Liver (tissue), 3 donors: ENCODE measurements at regions not wholly inside any gene's neighbourhood (a gene's known extent, or its start where the extent isn't known, plus 50 kb on each side); places are given as distances from the start of the nearest gene placed in this dataset.

ENCODE experiments used
- CTCF ChIP-seq: fragments of 150-350 bp; IDR thresholded peaks from 2 replicates; pipeline ENCODE4 v1.5.1; 2017; ENCODE audit warnings: improper control_type of control experiment, low read depth, low read length; ENCODE audit not compliant: missing input control
- FOXA1 ChIP-seq: IDR thresholded peaks from 2 replicates; pipeline ENCODE4 v1.6.1; 2016; ENCODE audit warnings: antibody characterized with exemption
- HNF4G ChIP-seq: IDR thresholded peaks from 2 replicates; pipeline ENCODE4 v1.6.1; 2016; ENCODE audit warnings: antibody characterized with exemption
- JUND ChIP-seq, 2 donors: IDR thresholded peaks; 2 replicates each; pipeline ENCODE4 v1.6.1; 2016; ENCODE audit warnings: antibody characterized with exemption in 2 of 2
- MAX ChIP-seq: IDR thresholded peaks from 2 replicates; pipeline ENCODE4 v1.6.1; 2016; ENCODE audit warnings: antibody characterized with exemption
- NR2F2 ChIP-seq: IDR thresholded peaks from 2 replicates; pipeline ENCODE4 v1.6.1; 2016; ENCODE audit warnings: antibody characterized with exemption
- RAD21 ChIP-seq, 2 donors: IDR thresholded peaks; 2 replicates each; pipeline ENCODE4 v1.6.1; 2016; ENCODE audit warnings: antibody characterized with exemption in 2 of 2, mild to moderate bottlenecking in 2 of 2
- REST ChIP-seq: IDR thresholded peaks from 2 replicates; pipeline ENCODE4 v1.6.1; 2016; ENCODE audit warnings: antibody characterized with exemption, mild to moderate bottlenecking
- SP1 ChIP-seq: IDR thresholded peaks from 2 replicates; pipeline ENCODE4 v1.6.1; 2018; ENCODE audit warnings: antibody characterized with exemption, mild to moderate bottlenecking
- TAF1 ChIP-seq: conservative IDR thresholded peaks from 2 replicates; pipeline ENCODE4 v1.6.1; 2016; ENCODE audit warnings: antibody characterized with exemption, mild to moderate bottlenecking
- YY1 ChIP-seq: IDR thresholded peaks from 2 replicates; pipeline ENCODE4 v1.6.1; 2016; ENCODE audit warnings: antibody characterized with exemption, mild to moderate bottlenecking
- ZBTB33 ChIP-seq: IDR thresholded peaks from 2 replicates; pipeline ENCODE4 v1.6.1; 2016; ENCODE audit warnings: antibody characterized with exemption
- donor health status: healthy.
- donor health status: healthy.

- TF ChIP-seq CTCF (no peak), SP1 (no peak), FOXA1 (no peak), MAX (no peak), RAD21 (IDR thresholded peaks at IDR 0.05) (no peak), JUND (IDR thresholded peaks at IDR 0.05) (no peak), HNF4G (no peak), NR2F2 (no peak), ZBTB33 (no peak), TAF1 (no peak), YY1 (no peak), REST (no peak)
These were observed 1042.1 kb upstream of the LCORL start for GRCh38 chr4:19063662-19064061.
